ENCODE measurements at regions not wholly inside any gene's neighbourhood (a gene's known extent, or its start where the extent isn't known, plus 50 kb on each side); places are given as distances from the start of the nearest gene placed in this dataset.

- TF ChIP-seq TFAP4 (CRISPR knock-in tag; IDR thresholded peaks at IDR 0.05; ENCODE audit: borderline replicate concordance), result no peak
These were observed 143.0 kb upstream of the FAM241A start (continued) for GRCh38 chr4:112002248-112002661.

GRCh38 chr4:112003231-112003907 lies 141.9 kb upstream of the FAM241A start:
- H3K4me1 ChIP-seq (replicated peaks in 1 of 2; ENCODE audit: control insufficient read depth in 2 of 2, insufficient read depth in 2 of 2, low read length in 2 of 2), result no peaks in the 10 kb centered on the region
- in situ Hi-C loops (cut with MboI) (no loop called here), intact Hi-C loops (cut with micrococcal nuclease) (no loop called here)
- H3K36me3 ChIP-seq (ENCODE audit: control insufficient read depth, insufficient read depth, low read length), result no peaks in the 10 kb centered on the region
- H3K27me3 ChIP-seq (ENCODE audit: control insufficient read depth in 2 of 2, insufficient read depth in 2 of 2, low read length in 2 of 2), result no peaks in the 10 kb centered on the region
- no peaks in the 10 kb centered on the region for H3K9me1 ChIP-seq (ENCODE audit: control insufficient read depth, insufficient read depth, low read length)
- TF ChIP-seq WHSC1 (IDR thresholded peaks at IDR 0.05; ENCODE audit: low read length), result no peak
- no peak for TF ChIP-seq PYGO2 (tag; IDR thresholded peaks at IDR 0.05)
- no peak for TF ChIP-seq ZNF507 (tag; conservative IDR thresholded peaks at IDR 0.05)
- no peak for TF ChIP-seq ZNF212 (CRISPR knock-in tag; IDR thresholded peaks at IDR 0.05)
- TF ChIP-seq ILK (tag; IDR thresholded peaks at IDR 0.05; ENCODE audit: borderline replicate concordance, low read depth), result no peak
- TF ChIP-seq CCNT2 (IDR thresholded peaks at IDR 0.05; ENCODE audit: borderline replicate concordance, extremely low read depth, insufficient read length, low read depth, low read length), result no peak
- TF ChIP-seq ZEB2 (IDR thresholded peaks at IDR 0.05), result no peak
- TF ChIP-seq ZBTB1 (CRISPR knock-in tag; IDR thresholded peaks at IDR 0.05; ENCODE audit: borderline replicate concordance, low read depth), result no peak
- no peak for TF ChIP-seq NKRF (IDR thresholded peaks at IDR 0.05; ENCODE audit: borderline replicate concordance)
- no peak for TF ChIP-seq TAF7 (tag; IDR thresholded peaks at IDR 0.05)
- no peak for TF ChIP-seq CTBP1 (IDR thresholded peaks at IDR 0.05; ENCODE audit: borderline replicate concordance)
- TF ChIP-seq HSF4 (CRISPR knock-in tag; IDR thresholded peaks at IDR 0.05; ENCODE audit: borderline replicate concordance), result no peak
- no peak for TF ChIP-seq NCOR1 (IDR thresholded peaks at IDR 0.05)
- no peak overlapping the region for H3K4me2 ChIP-seq (ENCODE audit: insufficient read depth, low read length)
- H3K9me3 ChIP-seq (replicated peaks; ENCODE audit: control insufficient read depth, insufficient read depth, low read depth, low read length), result no peaks in the 10 kb centered on the region
- no TSS peak for BruUV-seq (replicated peaks)
- FAIRE-seq (no peak), DNase-seq (ENCODE audit: extremely low read depth in 1 of 4, low spot score in 3 of 4) (no peak), ATAC-seq (no peak)
- no peak overlapping the region for H3K4me3 ChIP-seq
- H3K79me2 ChIP-seq (ENCODE audit: control insufficient read depth, insufficient read depth, low read length), result no peaks in the 10 kb centered on the region
- H4K20me1 ChIP-seq (replicated peaks; ENCODE audit: control insufficient read depth, insufficient read depth, low read length), result no peaks in the 10 kb centered on the region
- H3K9ac ChIP-seq (ENCODE audit: insufficient read depth in 1 of 2, low read depth in 2 of 2, low read length in 2 of 2), result no peak overlapping the region
- CTCF ChIA-PET (ENCODE audit: low intra/inter-chr PET ratio), result no interaction called here
- H2AFZ ChIP-seq (ENCODE audit: low read depth, low read length), result no peak overlapping the region
- POLR2A ChIA-PET, result no interaction called here
- no peak overlapping the region for H3K27ac ChIP-seq (ENCODE audit: extremely low read depth, low read depth, low read length)
- 6% methylated on average over 2 of the region's 2 CpGs for WGBS (ENCODE audit: insufficient coverage, low coverage, missing lambda C conversion rate)
